Endothelial cell of umbilical vein (primary cell): ENCODE measurements at regions not wholly inside any gene's neighbourhood (a gene's known extent, or its start where the extent isn't known, plus 50 kb on each side); places are given as distances from the start of the nearest gene placed in this dataset.

Source experiments
- BruUV-seq: library from RNA; stranded (reverse); fragments of 400-500 nt; replicated peaks from 2 replicates; lab custom pipeline; 2021; lab: Mats Ljungman, UMichigan
- CTCF ChIA-PET: fragments of 300-600, 350-600 bp; sonication (Branson Sonifier 250); formaldehyde crosslinking; loops from one replicate; lab custom pipeline; 2021; ENCODE audit warnings: antibody characterized with exemption, inconsistent platforms; lab: Charles Lee
- POLR2A ChIA-PET: fragments of 300-600, 350-600 bp; sonication (Branson Sonifier 250); formaldehyde crosslinking; loops from one replicate; lab custom pipeline; 2021; ENCODE audit warnings: antibody characterized with exemption, inconsistent platforms; lab: Charles Lee
- DNase-seq: peaks from one replicate; pipeline ENCODE4 v3.0.0-alpha.2; 2011; ENCODE audit warnings: low read depth, low spot score
- FAIRE-seq: peaks from 2 replicates; lab custom pipeline; 2011; peaks lifted over from hg19 to GRCh38; lab: Jason Lieb, UNC
- H2AFZ ChIP-seq: 2 replicates; pipeline ENCODE4 v1.6.0; 2012; ENCODE audit warnings: low read depth, low read length, control low read depth, inconsistent platforms
- H3K27ac ChIP-seq: 2 replicates; pipeline ENCODE4 v1.5.1; 2011; ENCODE audit warnings: low read depth, mild to moderate bottlenecking, control low read depth, low read length, moderate library complexity; ENCODE audit not compliant: insufficient read depth
- H3K27me3 ChIP-seq, 2 experiments: 2 replicates each; pipeline versions ENCODE4 v1.6.0 to v1.6.1; 2011; ENCODE audit warnings: low read length in 2 of 2, mixed read lengths in 1 of 2; ENCODE audit not compliant: control insufficient read depth in 2 of 2, insufficient read depth in 2 of 2
- H3K36me3 ChIP-seq, 2 experiments: 2 replicates in 1 of 2; 3 replicates in 1 of 2; pipeline ENCODE4 v1.5.1; 2011; ENCODE audit warnings: low read length in 2 of 2, mild to moderate bottlenecking in 1 of 2, moderate library complexity in 1 of 2; ENCODE audit not compliant: control insufficient read depth in 2 of 2, insufficient read depth in 2 of 2; ENCODE audit errors: extremely low read depth in 1 of 2
- H3K4me1 ChIP-seq: 3 replicates; pipeline ENCODE4 v1.5.1; 2011; ENCODE audit warnings: mild to moderate bottlenecking, low read length; ENCODE audit not compliant: control insufficient read depth, insufficient read depth; ENCODE audit errors: extremely low read depth
- H3K4me2 ChIP-seq: 2 replicates; pipeline ENCODE4 v1.6.1; 2011; ENCODE audit warnings: low read length, control low read depth, mixed read lengths; ENCODE audit not compliant: insufficient read depth
- H3K4me3 ChIP-seq, 3 experiments: fragments of 200-600 bp in 1 of 3; sonication (generic), shearing (Covaris generic) in 1 of 3; replicated peaks in 1 of 3; 2 replicates each; pipeline ENCODE4 v1.5.1; 2011 to 2016; ENCODE audit warnings: control low read depth in 3 of 3, low read length in 3 of 3, mild to moderate bottlenecking in 2 of 3, inconsistent platforms in 1 of 3, low read depth in 1 of 3, moderate library complexity in 1 of 3; ENCODE audit not compliant: insufficient read depth in 1 of 3
- H3K79me2 ChIP-seq: 2 replicates; pipeline ENCODE4 v1.6.0; 2012; ENCODE audit warnings: low read length, inconsistent platforms; ENCODE audit not compliant: control insufficient read depth, insufficient read depth
- H3K9ac ChIP-seq: replicated peaks from 2 replicates; pipeline ENCODE3; 2011; ENCODE audit warnings: low read length, control low read depth; ENCODE audit not compliant: insufficient read depth; ENCODE audit errors: extremely low read depth
- H3K9me1 ChIP-seq: replicated peaks from 3 replicates; pipeline ENCODE4 v1.6.0; 2011; ENCODE audit warnings: mild to moderate bottlenecking, low read length; ENCODE audit not compliant: control insufficient read depth, insufficient read depth; ENCODE audit errors: extremely low read depth
- H3K9me3 ChIP-seq: replicated peaks from 2 replicates; pipeline ENCODE4 v1.5.1; 2012; ENCODE audit warnings: low read length, inconsistent platforms; ENCODE audit not compliant: control insufficient read depth, insufficient read depth
- H4K20me1 ChIP-seq: replicated peaks from 2 replicates; pipeline ENCODE3; 2011; ENCODE audit warnings: mild to moderate bottlenecking, low read length; ENCODE audit not compliant: control insufficient read depth, insufficient read depth; ENCODE audit errors: extremely low read depth
- EZH2 ChIP-seq: IDR thresholded peaks from 2 replicates; pipeline ENCODE4 v1.6.1; 2012; ENCODE audit warnings: borderline replicate concordance, low read depth, mild to moderate bottlenecking, moderate library complexity, low read length, inconsistent platforms; ENCODE audit not compliant: severe bottlenecking
- FOS ChIP-seq: IDR thresholded peaks from 2 replicates; pipeline ENCODE4 v1.6.1; 2011; ENCODE audit warnings: mild to moderate bottlenecking, low read length, moderate library complexity, borderline replicate concordance; ENCODE audit not compliant: insufficient read depth
- GATA2 ChIP-seq: IDR thresholded peaks from 2 replicates; pipeline ENCODE4 v1.7.0; 2011; ENCODE audit warnings: low read depth, mild to moderate bottlenecking, moderate library complexity, mixed read lengths, low read length; ENCODE audit not compliant: insufficient read length, insufficient read depth
- JUN ChIP-seq: IDR thresholded peaks from 2 replicates; pipeline ENCODE4 v1.6.1; 2011; ENCODE audit warnings: borderline replicate concordance, low read depth; ENCODE audit not compliant: insufficient read length, insufficient read depth
- MYC ChIP-seq: IDR thresholded peaks from one replicate; pipeline ENCODE4 v1.6.1; 2011; ENCODE audit warnings: mild to moderate bottlenecking, low read depth, low read length
- POLR2A ChIP-seq: IDR thresholded peaks from 2 replicates; pipeline ENCODE4 v1.6.1; 2012; ENCODE audit warnings: low read depth, mild to moderate bottlenecking, control low read depth, low read length
- POLR2AphosphoS5 ChIP-seq: IDR thresholded peaks from 2 replicates; pipeline ENCODE4 v1.6.1; 2012; ENCODE audit warnings: low read depth, mild to moderate bottlenecking, control low read depth, low read length, moderate library complexity; ENCODE audit not compliant: insufficient read depth
- dilution Hi-C: fragments of 300-500 bp; cut with MboI; formaldehyde crosslinking; loops from one replicate; pipeline ENCODE4 v1.15.0; 2019; ENCODE audit warnings: low sequenced_read_pairs; ENCODE audit not compliant: extremely low pct_ligation_motif_present
- intact Hi-C: fragments of 100-400 bp; cut with micrococcal nuclease; formaldehyde crosslinking; loops from one replicate; pipeline ENCODE4 v1.10.0; 2022
- TF ChIP-seq, protein P1 (sequence below): IDR thresholded peaks from 2 replicates; pipeline ENCODE4 v1.6.1; 2011; ENCODE audit not compliant: insufficient read depth, insufficient read length
- TF ChIP-seq, protein P2 (sequence below), 2 donors: IDR thresholded peaks; 1 replicate in 1 of 2; 2 replicates in 1 of 2; pipeline ENCODE4 v1.5.1; 2011; ENCODE audit warnings: low read length in 2 of 2, mild to moderate bottlenecking in 2 of 2, moderate library complexity in 2 of 2, control low read depth in 1 of 2, inconsistent platforms in 1 of 2, low read depth in 1 of 2; ENCODE audit not compliant: insufficient read depth in 1 of 2; ENCODE audit errors: extremely low read depth in 1 of 2

DNA sequence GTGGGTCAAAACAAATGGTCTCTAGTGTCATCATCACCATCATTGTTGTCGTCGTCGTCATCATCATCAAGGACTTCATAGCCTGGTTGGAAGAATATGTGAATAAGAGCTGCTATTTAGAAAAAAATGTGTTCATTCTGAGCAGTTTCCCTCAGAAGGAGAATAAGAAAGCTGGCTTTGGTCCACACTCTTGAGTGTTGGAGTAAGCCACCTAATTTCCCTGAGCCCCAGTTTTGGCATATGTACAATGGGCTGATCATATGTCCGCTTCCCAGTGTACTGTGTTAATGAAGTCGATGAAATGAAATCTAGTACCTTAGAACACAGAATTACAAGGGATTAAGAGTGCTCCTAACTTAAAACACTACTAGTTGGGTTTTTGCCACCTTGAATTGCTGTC is 545.5 kb downstream of the CCDC171 start:
- Histone ChIP-seq H4K20me1 (no peaks in the 10 kb centered on the region), H3K79me2 (no peaks in the 10 kb centered on the region), H3K36me3 (no peaks in the 10 kb centered on the region), H3K9me3 (no peaks in the 10 kb centered on the region), H3K4me3 (no peak overlapping the region), H3K9ac (no peak overlapping the region), H3K9me1 (no peaks in the 10 kb centered on the region), H3K27me3 (peaks cover 0 to 2% of the 10 kb centered on the region in 2 experiments), H3K4me1 (no peaks in the 10 kb centered on the region), H3K4me2 (no peak overlapping the region), H2AFZ (no peak overlapping the region), H3K27ac (no peak overlapping the region)
- intact Hi-C loops, result no loop called here
- FAIRE-seq, result no peak
- dilution Hi-C loops, result no loop called here
- DNase-seq, result no peak
- ChIA-PET POLR2A (no interaction called here), CTCF (no interaction called here)
- no peak for TF ChIP-seq MYC
- TF ChIP-seq, protein P1, sequence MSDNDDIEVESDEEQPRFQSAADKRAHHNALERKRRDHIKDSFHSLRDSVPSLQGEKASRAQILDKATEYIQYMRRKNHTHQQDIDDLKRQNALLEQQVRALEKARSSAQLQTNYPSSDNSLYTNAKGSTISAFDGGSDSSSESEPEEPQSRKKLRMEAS, result no peak
- no peak for TF ChIP-seq POLR2A
- no peak for TF ChIP-seq FOS
- TF ChIP-seq GATA2, result no peak
- TF ChIP-seq JUN, result no peak
- TF ChIP-seq, protein P2, sequence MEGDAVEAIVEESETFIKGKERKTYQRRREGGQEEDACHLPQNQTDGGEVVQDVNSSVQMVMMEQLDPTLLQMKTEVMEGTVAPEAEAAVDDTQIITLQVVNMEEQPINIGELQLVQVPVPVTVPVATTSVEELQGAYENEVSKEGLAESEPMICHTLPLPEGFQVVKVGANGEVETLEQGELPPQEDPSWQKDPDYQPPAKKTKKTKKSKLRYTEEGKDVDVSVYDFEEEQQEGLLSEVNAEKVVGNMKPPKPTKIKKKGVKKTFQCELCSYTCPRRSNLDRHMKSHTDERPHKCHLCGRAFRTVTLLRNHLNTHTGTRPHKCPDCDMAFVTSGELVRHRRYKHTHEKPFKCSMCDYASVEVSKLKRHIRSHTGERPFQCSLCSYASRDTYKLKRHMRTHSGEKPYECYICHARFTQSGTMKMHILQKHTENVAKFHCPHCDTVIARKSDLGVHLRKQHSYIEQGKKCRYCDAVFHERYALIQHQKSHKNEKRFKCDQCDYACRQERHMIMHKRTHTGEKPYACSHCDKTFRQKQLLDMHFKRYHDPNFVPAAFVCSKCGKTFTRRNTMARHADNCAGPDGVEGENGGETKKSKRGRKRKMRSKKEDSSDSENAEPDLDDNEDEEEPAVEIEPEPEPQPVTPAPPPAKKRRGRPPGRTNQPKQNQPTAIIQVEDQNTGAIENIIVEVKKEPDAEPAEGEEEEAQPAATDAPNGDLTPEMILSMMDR (IDR thresholded peaks at IDR 0.05; ENCODE audit: extremely low read depth in 1 of 2, insufficient read depth in 1 of 2, low read depth in 1 of 2, low read length in 2 of 2), result no peak
- no peak for TF ChIP-seq EZH2
- TF ChIP-seq POLR2AphosphoS5, result no peak
- no TSS peak for BruUV-seq
